MM.1S (cell line): ENCODE measurements at regions not wholly inside any gene's neighbourhood (a gene's known extent, or its start where the extent isn't known, plus 50 kb on each side); places are given as distances from the start of the nearest gene placed in this dataset.

Source experiments
- DNase-seq: peaks from one replicate; pipeline ENCODE4 v3.0.0-alpha.2; 2015
- H2AFZ ChIP-seq: fragments of 300-600 bp; sonication (generic); 2 replicates; pipeline ENCODE4 v1.6.0; 2016; ENCODE audit warnings: antibody characterized with exemption, low read length
- H3F3A ChIP-seq: fragments of 300-600 bp; sonication (generic); 2 replicates; pipeline ENCODE4 v1.6.1; 2016; ENCODE audit warnings: mild to moderate bottlenecking, antibody characterized with exemption, low read length, moderate library complexity, mixed read lengths; ENCODE audit not compliant: insufficient read depth
- H3K27ac ChIP-seq: fragments of 300-600 bp; sonication (generic); 2 replicates; pipeline ENCODE4 v1.5.1; 2016; ENCODE audit warnings: mild to moderate bottlenecking, low read length
- H3K27me3 ChIP-seq: fragments of 300-600 bp; sonication (generic); replicated peaks from 2 replicates; pipeline ENCODE4 v1.6.0; 2016; ENCODE audit warnings: low read length; ENCODE audit not compliant: insufficient read depth
- H3K36me3 ChIP-seq: fragments of 300-600 bp; sonication (generic); replicated peaks from 2 replicates; pipeline ENCODE4 v1.6.1; 2016; ENCODE audit warnings: mild to moderate bottlenecking, low read length, mixed read lengths; ENCODE audit not compliant: insufficient read depth
- H3K4me1 ChIP-seq: fragments of 300-600 bp; sonication (generic); 2 replicates; pipeline ENCODE4 v1.6.1; 2016; ENCODE audit warnings: low read length, mixed read lengths
- H3K4me2 ChIP-seq: fragments of 300-600 bp; sonication (generic); 2 replicates; pipeline ENCODE4 v1.6.0; 2016; ENCODE audit warnings: low read depth, low read length
- H3K4me3 ChIP-seq: fragments of 300-600 bp; sonication (generic); 2 replicates; pipeline ENCODE4 v1.5.1; 2016; ENCODE audit warnings: low read length, mixed read lengths
- H3K79me2 ChIP-seq: fragments of 300-600 bp; sonication (generic); 2 replicates; pipeline ENCODE4 v1.6.1; 2016; ENCODE audit warnings: mixed run types, low read length, mixed read lengths
- H3K9ac ChIP-seq: fragments of 300-600 bp; sonication (generic); 2 replicates; pipeline ENCODE4 v1.6.1; 2016; ENCODE audit warnings: low read length, mixed read lengths
- H3K9me2 ChIP-seq: fragments of 300-600 bp; sonication (generic); replicated peaks from 2 replicates; pipeline ENCODE4 v1.6.1; 2016; ENCODE audit warnings: mild to moderate bottlenecking, low read length, mixed read lengths; ENCODE audit not compliant: insufficient read depth
- H3K9me3 ChIP-seq: fragments of 300-600 bp; sonication (generic); replicated peaks from 2 replicates; pipeline ENCODE4 v1.6.1; 2016; ENCODE audit warnings: mild to moderate bottlenecking, low read length, mixed read lengths; ENCODE audit not compliant: insufficient read depth
- H4K20me1 ChIP-seq: fragments of 300-600 bp; sonication (generic); 2 replicates; pipeline ENCODE4 v1.6.1; 2016; ENCODE audit warnings: mild to moderate bottlenecking, low read length, moderate library complexity, mixed read lengths; ENCODE audit not compliant: insufficient read depth
- EZH2 ChIP-seq: fragments of 300-600 bp; sonication (generic); optimal IDR thresholded peaks from 2 replicates; pipeline ENCODE3; 2017; ENCODE audit warnings: low read depth, mild to moderate bottlenecking, antibody characterized with exemption, low read length, mixed read lengths
- EZH2phosphoT487 ChIP-seq: fragments of 300-600 bp; sonication (generic); IDR thresholded peaks from 2 replicates; pipeline ENCODE4 v1.6.1; 2018; ENCODE audit warnings: antibody characterized with exemption, low read length
- TF ChIP-seq, protein P1 (sequence below): fragments of 300-600 bp; sonication (generic); IDR thresholded peaks from 2 replicates; pipeline ENCODE4 v1.5.1; 2016; ENCODE audit warnings: antibody characterized with exemption, low read length, mixed read lengths

DNA sequence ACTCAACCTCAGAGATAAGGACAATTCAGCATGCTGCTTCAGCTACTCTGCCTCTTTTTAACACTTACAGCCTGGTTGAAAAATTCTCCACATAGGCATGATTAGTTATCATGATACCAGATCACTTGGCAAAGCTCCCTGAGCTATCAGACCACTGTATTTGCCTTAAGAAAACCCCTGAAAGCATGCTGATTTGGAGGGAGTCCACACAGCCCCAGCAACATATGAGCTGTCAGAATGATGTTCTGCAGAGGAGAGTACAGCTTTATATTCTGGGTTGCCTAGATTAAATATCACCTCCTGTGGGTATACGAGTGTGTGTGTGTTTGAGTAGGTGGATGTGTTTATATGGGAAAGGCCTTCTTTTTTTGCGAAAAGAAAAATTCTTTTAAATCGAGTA lies 170.2 kb upstream of the CHRM2 start:
- Histone ChIP-seq H3K4me3 (no peak overlapping the region), H4K20me1 (no peaks in the 10 kb centered on the region), H3K79me2 (no peaks in the 10 kb centered on the region), H3K9ac (no peak overlapping the region), H3K9me2 (no peaks in the 10 kb centered on the region), H2AFZ (no peak overlapping the region), H3K9me3 (no peaks in the 10 kb centered on the region), H3K27me3 (no peaks in the 10 kb centered on the region), H3K4me2 (no peak overlapping the region), H3K36me3 (no peaks in the 10 kb centered on the region), H3K4me1 (no peaks in the 10 kb centered on the region), H3K27ac (no peak overlapping the region), H3F3A (no peaks in the 10 kb centered on the region)
- DNase-seq = no peak
- TF ChIP-seq EZH2 = no peak
- TF ChIP-seq EZH2phosphoT487 = no peak
- TF ChIP-seq, protein P1, sequence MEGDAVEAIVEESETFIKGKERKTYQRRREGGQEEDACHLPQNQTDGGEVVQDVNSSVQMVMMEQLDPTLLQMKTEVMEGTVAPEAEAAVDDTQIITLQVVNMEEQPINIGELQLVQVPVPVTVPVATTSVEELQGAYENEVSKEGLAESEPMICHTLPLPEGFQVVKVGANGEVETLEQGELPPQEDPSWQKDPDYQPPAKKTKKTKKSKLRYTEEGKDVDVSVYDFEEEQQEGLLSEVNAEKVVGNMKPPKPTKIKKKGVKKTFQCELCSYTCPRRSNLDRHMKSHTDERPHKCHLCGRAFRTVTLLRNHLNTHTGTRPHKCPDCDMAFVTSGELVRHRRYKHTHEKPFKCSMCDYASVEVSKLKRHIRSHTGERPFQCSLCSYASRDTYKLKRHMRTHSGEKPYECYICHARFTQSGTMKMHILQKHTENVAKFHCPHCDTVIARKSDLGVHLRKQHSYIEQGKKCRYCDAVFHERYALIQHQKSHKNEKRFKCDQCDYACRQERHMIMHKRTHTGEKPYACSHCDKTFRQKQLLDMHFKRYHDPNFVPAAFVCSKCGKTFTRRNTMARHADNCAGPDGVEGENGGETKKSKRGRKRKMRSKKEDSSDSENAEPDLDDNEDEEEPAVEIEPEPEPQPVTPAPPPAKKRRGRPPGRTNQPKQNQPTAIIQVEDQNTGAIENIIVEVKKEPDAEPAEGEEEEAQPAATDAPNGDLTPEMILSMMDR = no peak

DNA sequence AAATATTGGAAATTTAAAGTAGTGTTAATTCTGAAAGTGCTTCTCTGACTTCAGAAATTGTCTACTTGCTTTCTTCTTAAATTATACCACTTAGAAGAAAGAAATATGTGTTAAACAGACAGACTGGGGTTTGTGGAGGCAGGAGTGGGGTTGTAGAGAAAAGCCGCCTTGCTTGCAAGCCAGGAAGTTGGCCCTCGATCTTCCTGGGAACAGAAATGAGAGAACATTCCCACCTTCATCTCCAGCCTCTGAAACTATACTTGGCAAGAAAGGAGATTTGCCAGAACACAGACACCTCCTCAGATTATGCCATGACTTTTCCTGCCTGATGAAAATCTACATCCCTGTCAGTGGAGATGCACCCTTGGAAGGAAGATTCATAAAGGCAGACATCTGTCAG lies 171.2 kb upstream of the CHRM2 start:
- no peaks in the 10 kb centered on the region for H3K79me2 ChIP-seq

DNA sequence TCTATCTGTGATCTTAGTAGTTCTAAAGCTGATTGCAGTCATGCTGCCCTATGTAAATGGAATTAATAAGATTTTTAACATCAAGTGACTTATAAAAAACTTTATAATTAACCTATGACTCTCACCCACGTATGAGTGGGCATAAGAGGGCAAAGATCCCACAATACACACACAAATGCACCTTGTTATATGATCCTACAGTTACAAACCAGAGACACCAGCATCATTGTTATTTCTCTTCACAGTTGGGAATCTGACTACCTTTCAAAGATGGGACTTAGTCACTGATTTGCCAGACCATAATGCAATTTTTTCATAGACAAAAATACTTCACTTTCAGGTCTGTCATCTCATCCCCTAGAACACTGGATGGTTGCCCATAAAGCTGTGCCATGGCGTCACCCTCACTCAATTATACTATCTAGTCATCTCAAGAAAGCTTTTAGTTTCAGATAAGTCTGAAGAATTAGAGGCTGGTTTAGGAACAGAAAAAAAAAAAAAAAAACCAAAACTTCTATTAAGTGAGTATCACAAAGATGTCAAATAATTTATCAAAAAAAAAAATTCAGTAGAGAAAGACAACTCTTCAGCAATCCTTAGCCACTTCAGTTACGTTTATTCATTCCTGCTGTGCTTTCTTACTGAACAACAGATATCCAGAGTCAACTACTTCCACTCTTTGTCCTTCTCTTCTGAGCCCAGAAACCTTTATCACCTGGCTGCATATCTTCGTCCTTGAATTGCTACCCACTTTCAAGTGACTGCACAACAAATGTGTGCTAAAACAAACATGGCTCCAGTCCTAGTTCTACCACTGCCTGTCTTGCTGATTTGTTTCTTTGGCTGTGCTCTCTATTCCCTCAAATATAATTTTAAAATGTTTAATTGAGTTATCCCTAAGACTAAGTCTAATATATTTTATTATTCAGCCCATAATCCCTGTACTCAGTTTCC lies 175.0 kb upstream of the CHRM2 start:
- Histone ChIP-seq H3K4me3 (no peak overlapping the region), H3K4me1 (no peaks in the 10 kb centered on the region), H4K20me1 (no peaks in the 10 kb centered on the region), H3K36me3 (no peaks in the 10 kb centered on the region), H3F3A (no peaks in the 10 kb centered on the region), H3K9ac (no peak overlapping the region), H3K9me3 (no peaks in the 10 kb centered on the region), H3K79me2 (no peaks in the 10 kb centered on the region), H3K4me2 (no peak overlapping the region), H3K9me2 (no peaks in the 10 kb centered on the region), H3K27me3 (no peaks in the 10 kb centered on the region), H3K27ac (no peak overlapping the region), H2AFZ (no peak overlapping the region)
- no peak for DNase-seq
- TF ChIP-seq EZH2phosphoT487 (no peak), EZH2 (no peak)
- TF ChIP-seq, protein P1 = no peak

More for the DNA sequence above, 171.2 kb upstream of the CHRM2 start:
- no peaks in the 10 kb centered on the region for H3K9me3 ChIP-seq
- H3K4me2 ChIP-seq = no peak overlapping the region
- no peak overlapping the region for H2AFZ ChIP-seq
- H3F3A ChIP-seq = no peaks in the 10 kb centered on the region
- no peak overlapping the region for H3K4me3 ChIP-seq
- TF ChIP-seq EZH2 (no peak), EZH2phosphoT487 (no peak)
- TF ChIP-seq, protein P1 = no peak
- no peak overlapping the region for H3K9ac ChIP-seq
- no peaks in the 10 kb centered on the region for H3K36me3 ChIP-seq
- H4K20me1 ChIP-seq = no peaks in the 10 kb centered on the region
- DNase-seq = no peak
- no peaks in the 10 kb centered on the region for H3K4me1 ChIP-seq
- H3K27ac ChIP-seq = no peak overlapping the region
- H3K9me2 ChIP-seq = no peaks in the 10 kb centered on the region
- no peaks in the 10 kb centered on the region for H3K27me3 ChIP-seq
